A204.1 (cell line): ENCODE measurements at regions not wholly inside any gene's neighbourhood (a gene's known extent, or its start where the extent isn't known, plus 50 kb on each side); places are given as distances from the start of the nearest gene placed in this dataset.
"Not testable (repeated sequence)": the region's sequence is repeated elsewhere in the genome, so short reads cannot be mapped to it uniquely, and the experiment has no call there.

Experiments
- FAIRE-seq: peaks from 2 replicates; lab custom pipeline; 2012; peaks lifted over from hg19 to GRCh38; lab: Jason Lieb, UNC

DNA sequence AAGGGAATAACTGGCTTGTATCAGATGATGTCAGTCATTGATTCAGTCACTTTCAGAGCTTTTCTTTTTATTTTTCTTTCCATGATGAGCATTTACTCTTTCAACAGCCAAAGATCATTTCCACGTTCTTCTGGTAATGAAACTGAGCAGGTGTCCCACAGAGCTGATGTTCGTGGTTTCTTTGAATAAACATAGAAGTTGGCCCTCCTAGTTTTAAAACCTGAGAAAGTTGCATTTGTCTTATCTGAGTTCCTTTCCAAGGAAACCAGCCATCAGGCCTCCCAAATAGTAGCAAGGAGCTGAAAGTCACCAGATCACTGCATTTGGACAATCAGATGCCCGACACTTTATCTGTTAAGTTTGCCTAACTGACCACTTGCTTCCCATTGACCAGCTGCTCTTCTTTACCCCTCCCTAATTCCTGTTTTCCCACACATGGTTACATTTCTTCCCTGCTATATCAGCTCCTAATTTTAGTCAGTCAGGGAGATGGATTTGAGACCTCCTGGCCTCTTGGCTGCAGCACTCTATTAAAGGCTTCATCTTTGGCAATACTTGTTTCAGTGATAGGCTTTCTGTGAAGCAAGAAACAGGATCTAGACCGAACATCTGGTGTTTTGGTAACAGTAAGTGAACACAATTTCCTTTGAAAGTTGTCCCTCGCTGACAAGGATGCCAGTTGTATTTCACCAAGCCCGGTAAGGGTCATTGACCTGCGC lies 420.8 kb downstream of the CHSY3 start:
- FAIRE-seq = no peak

- FAIRE-seq = no peak
Measured at GRCh38 chr5:130323804-130324454, 419.7 kb downstream of the CHSY3 start.

GRCh38 chr5:130321931-130322330 lies 417.7 kb downstream of the CHSY3 start:
- FAIRE-seq = no peak

DNA sequence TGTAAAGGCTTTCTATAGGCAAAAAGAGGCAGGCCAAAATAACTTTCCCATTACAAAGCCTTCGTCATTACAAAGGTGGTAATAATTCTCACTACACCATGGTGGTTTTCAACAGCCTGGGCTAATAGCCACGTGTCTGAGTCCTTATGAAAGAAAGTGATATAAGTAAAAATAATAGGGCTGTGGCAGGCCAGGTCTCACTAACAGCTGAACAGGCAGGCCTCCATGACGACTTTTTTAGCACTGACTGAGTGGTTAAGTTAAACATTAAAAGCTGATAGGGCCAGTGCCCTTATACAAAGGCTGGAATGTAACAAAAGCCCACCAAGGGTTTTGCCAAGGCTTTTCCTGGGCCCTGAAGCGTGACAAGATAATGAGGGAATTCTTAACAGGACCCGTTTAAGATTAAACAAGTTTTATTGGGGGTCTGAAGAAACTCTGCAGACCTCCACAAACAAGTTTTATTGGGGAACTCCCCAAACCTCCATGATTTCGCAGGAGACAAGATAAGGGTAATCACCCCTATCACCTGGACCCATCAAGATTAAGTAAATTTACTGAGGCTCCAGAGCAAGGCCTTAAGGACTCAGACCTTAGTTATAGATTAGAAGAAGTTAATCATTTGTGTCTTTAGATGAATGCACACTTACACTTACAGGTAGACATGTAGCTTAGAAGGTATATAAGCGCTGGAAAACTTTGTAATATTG lies 412.9 kb downstream of the CHSY3 start:
- no peak for FAIRE-seq

DNA sequence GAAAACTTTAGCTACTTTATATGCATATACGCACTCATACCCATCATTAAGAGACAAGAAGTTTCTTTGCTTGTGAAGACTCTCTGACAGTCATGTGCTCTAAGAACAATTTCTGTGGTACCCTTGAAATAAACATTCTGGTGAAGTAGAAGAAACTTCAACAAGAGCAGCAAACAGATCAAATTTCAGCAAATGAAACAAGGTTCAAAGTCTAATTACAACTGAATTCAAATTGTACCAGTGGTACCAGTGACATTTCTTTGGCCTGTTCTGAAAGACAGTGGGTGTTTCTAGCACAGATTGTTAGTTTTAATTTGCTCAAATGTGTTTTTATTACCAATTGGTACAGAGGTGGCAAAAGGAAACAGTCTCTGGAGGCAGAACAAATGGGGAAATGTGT lies 391.0 kb downstream of the CHSY3 start:
- no peak for FAIRE-seq

DNA sequence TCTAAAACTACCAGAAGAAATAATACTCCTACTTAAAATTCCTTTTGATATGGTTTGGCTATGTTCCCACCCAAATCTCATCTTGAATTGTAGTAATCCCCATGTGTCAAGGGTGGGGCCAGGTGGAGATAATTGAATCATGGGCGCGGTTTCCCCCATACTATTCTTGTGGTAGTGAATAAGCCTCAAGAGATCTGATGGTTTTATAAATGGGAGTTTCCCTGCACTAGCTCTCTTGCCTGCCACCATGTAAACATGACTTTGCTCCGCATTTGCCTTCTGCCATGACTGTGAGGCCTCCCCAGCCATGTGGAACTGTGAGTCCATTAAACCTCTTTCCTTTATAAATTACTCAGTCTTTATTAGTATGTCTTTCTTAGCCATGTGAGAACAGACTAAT lies 390.5 kb downstream of the CHSY3 start:
- not testable (repeated sequence) for FAIRE-seq

DNA sequence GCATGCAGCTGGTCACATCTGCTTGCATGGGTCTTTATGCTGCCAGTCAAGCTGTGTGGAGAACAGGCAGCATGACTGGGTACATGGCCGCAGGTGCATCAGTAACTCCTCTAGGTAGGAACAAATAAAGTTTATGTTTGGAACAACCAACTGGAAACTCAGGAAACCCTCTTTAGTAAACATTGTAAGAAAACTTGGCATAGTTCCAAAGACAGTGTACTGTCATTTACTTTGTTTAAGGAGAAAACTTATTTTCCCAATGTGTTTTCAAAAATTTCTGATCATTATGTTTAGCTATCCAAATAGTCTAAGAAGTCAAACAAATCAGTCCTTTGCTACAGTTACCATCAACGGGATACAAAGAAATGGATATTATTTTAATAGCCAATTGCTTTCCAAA lies 386.0 kb downstream of the CHSY3 start:
- FAIRE-seq = no peak

GRCh38 chr5:130289132-130290088 lies 385.1 kb downstream of the CHSY3 start:
- FAIRE-seq = no peak

- no peak for FAIRE-seq
Measured at GRCh38 chr5:130287438-130287837, 383.2 kb downstream of the CHSY3 start.

DNA sequence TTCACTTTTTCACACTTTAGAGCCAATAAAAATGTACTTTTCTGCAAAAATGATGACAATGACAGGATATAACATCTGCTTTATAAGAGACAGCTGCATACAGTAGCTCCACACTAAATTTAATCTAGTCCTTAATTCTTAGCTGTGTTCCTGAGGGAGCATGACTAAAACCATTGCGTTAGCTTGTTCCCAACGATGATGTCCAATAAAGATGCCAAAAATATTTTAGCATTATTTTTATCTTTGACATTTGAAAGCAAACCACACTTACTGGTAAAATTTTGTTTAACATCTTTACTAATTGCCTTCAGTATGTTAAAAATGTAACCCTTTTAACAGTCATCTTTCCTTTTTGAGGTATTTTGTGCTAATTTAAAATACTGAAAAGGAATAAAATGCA lies 382.7 kb downstream of the CHSY3 start:
- FAIRE-seq = no peak

DNA sequence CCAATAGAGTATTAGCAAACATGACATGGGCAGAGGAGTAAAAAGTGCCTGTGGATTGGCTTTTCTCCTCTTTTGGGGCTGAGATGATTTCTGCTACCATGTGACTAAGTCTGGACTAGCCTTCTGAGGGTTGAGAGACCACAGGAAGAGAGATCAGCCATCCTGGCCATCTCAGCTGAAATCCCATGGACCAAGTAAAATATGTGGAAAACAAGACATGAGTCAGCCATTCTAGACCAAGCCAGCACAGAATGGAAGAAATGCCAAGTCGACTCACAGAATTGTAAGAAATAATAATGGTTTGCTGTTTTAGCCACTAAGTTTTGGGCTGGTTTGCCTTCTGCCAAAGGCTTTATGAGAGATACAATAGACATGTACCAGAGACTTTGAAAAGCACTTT lies 377.8 kb downstream of the CHSY3 start:
- no peak for FAIRE-seq

- no peak for FAIRE-seq
Measured at GRCh38 chr5:130280528-130281217, 376.4 kb downstream of the CHSY3 start.

GRCh38 chr5:130279386-130279785 lies 375.1 kb downstream of the CHSY3 start:
- no peak for FAIRE-seq

DNA sequence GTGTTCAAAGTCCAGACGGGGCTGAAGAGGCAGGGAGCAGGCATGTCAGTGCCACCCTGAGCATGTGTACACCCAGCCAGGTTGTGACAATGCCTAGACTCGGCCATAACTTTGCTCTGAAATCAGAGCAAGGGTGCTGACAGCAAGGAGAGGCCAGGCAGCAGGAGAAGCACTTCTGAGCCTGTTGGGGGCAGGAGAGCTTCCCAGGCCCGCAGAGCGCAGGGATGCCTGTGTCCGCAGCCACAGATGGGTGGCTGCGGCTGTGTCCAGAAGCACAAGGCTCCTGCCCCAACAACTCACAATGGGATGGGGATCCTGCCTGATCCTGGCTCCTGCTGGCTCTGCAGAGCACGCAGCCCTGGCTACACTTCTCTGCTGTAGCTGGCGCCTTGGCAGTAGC lies 373.9 kb downstream of the CHSY3 start:
- FAIRE-seq = no peak

GRCh38 chr5:130277522-130277921 lies 373.3 kb downstream of the CHSY3 start:
- FAIRE-seq = no peak

DNA sequence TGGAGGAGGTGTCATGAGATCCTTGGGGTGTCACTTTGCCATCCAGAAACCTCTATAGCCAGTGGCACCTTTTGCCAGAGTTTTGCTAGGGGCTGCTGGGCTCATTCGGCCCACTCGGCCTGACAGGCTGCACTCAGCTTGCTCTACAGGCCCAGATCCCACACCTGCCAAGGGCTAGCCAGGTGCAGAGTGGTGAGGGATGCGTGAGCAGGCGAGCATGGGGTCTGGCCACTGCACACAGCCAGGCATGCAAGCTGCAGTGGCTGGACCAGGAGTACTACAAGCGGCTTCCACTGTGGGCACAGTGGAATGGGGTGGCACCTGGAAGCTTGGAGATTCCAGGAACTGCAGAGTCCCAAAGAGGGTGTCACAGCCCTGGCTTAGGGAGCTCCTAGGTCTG lies 372.7 kb downstream of the CHSY3 start:
- no peak for FAIRE-seq

DNA sequence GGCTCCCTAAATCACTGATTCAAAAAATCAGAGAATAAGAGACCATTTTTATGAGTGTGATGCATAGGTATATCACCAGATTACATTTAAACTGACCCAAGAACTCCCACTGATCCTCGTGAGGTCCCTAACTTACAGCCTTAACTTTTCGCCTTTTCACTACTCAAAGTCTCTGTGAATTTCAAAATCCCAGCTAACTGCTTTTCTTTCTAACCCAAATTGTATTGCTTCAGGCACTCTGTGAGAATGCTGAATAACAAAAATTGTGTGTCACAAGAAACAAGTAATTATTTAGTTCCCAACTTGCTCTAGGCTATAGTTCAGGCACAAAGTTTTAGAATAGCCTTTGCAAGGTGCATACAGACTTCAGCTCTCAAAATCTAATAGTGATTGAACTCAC lies 368.6 kb downstream of the CHSY3 start:
- no peak for FAIRE-seq

GRCh38 chr5:130270786-130271185 lies 366.5 kb downstream of the CHSY3 start:
- FAIRE-seq = no peak

DNA sequence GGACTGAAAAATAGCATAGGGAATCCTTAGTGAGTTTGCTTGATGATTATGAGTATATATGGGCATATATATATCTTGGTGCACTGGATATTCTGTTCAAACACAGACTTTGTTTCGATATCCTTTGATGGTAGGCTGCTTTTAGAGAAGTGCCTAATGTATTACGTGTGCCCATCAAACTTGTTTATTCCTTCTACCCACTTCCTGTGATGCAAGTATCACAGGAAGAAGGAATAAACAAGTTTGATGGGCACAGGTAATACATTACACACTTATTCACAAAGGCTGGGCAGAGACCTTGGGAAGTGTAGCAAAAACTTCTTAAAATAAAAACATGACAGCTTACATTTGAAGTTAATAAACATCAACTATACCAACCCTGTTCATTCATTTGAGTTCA lies 364.2 kb downstream of the CHSY3 start:
- FAIRE-seq = no peak

DNA sequence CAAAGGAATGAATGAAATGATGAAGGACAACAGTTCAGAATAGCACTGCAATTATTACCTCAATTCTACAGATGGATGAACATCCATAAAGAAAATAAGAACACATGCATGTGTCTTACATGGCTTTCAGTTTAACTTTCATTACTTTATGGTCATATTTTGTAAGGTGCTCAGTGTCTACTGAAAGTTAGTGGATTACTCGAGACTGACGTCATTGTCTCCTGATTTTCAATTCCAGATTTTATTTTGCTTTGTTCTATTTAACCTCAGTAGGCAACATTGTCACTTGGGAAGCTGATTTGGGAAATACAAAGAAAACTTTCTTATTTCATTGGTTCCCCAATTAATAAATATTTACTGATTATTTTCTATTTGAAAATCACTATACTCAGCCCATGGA lies 363.7 kb downstream of the CHSY3 start:
- FAIRE-seq = no peak

GRCh38 chr5:130260481-130260880 lies 356.2 kb downstream of the CHSY3 start:
- FAIRE-seq = no peak

DNA sequence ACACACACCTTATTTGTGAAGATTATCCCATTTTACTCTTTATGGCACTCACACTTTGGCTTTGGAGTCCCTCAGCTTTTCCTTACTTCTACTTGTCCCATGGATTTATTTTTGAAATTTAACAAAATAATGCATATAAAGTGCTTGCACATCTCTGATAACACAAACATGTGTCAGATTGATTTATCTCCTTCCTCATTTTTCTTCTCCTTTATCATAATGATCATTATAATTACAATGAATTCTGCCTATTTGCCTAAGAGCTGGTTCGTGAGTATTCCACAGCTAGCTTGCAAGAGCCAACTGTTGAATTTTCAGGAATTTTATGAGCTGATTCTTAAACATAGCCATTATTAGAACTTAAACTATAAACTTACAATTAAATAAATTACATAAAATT lies 347.7 kb downstream of the CHSY3 start:
- no peak for FAIRE-seq
